K562 (cell line): ENCODE measurements at regions not wholly inside any gene's neighbourhood (a gene's known extent, or its start where the extent isn't known, plus 50 kb on each side); places are given as distances from the start of the nearest gene placed in this dataset.

ENCODE experiments used
- ATAC-seq: fragments of 200-7000 bp; cut with Tn5 transposase; 3 replicates; pipeline ENCODE4 v1.9.1; 2020; ENCODE audit warnings: moderate library complexity
- BruUV-seq: library from RNA; stranded (reverse); fragments of 400-500 nt; replicated peaks from 2 replicates; lab custom pipeline; 2021; lab: Mats Ljungman, UMichigan
- CTCF ChIA-PET: fragments of 300-600 bp; formaldehyde crosslinking; extraction: SDS; loops from one replicate; lab custom pipeline; 2021; ENCODE audit warnings: low intra/inter-chr PET ratio; lab: Yijun Ruan, JAX
- POLR2A ChIA-PET: fragments of 300-600, 350-650 bp; sonication (Branson Sonifier 250); formaldehyde crosslinking; extraction: SDS; loops from one replicate; lab custom pipeline; 2021; ENCODE audit warnings: antibody characterized with exemption, inconsistent platforms; lab: Yijun Ruan, JAX
- DNase-seq, 4 experiments: peaks; one replicate each; pipeline versions ENCODE4 v3.0.0 to v3.0.0-alpha.2; 2011 to 2018; ENCODE audit warnings: low spot score in 3 of 4, mixed read lengths in 3 of 4; ENCODE audit errors: extremely low read depth in 1 of 4
- FAIRE-seq: peaks from 2 replicates; lab custom pipeline; 2011; peaks lifted over from hg19 to GRCh38; lab: Jason Lieb, UNC
- H2AFZ ChIP-seq: 2 replicates; pipeline ENCODE4 v1.6.0; 2011; ENCODE audit warnings: low read depth, low read length, control low read depth, inconsistent platforms
- H3K27ac ChIP-seq: fragments of 200-600 bp; 3 replicates; pipeline ENCODE4 v1.8.0; 2011; ENCODE audit warnings: low read depth, mild to moderate bottlenecking, control low read depth, inconsistent platforms, low read length, moderate library complexity, mixed read lengths; ENCODE audit errors: extremely low read depth
- H3K27me3 ChIP-seq, 2 experiments: fragments of 300-600 bp in 1 of 2; 2 replicates in 1 of 2; 3 replicates in 1 of 2; pipeline versions ENCODE4 v1.6.0 to v1.8.0; 2011; ENCODE audit warnings: inconsistent platforms in 2 of 2, low read length in 2 of 2, mild to moderate bottlenecking in 1 of 2, mixed read lengths in 1 of 2, moderate library complexity in 1 of 2; ENCODE audit not compliant: control insufficient read depth in 2 of 2, insufficient read depth in 2 of 2
- H3K36me3 ChIP-seq: fragments of 300-600 bp; 3 replicates; pipeline ENCODE4 v1.8.0; 2011; ENCODE audit warnings: mild to moderate bottlenecking, low read length, inconsistent platforms; ENCODE audit not compliant: control insufficient read depth, insufficient read depth
- H3K4me1 ChIP-seq, 2 experiments: fragments of 200-600 bp in 1 of 2; replicated peaks in 1 of 2; 2 replicates in 1 of 2; 3 replicates in 1 of 2; pipeline versions ENCODE4 v1.5.1 to v1.8.0; 2011; ENCODE audit warnings: inconsistent platforms in 2 of 2, low read length in 2 of 2, mild to moderate bottlenecking in 1 of 2, mixed read lengths in 1 of 2, moderate library complexity in 1 of 2; ENCODE audit not compliant: control insufficient read depth in 2 of 2, insufficient read depth in 2 of 2
- H3K4me2 ChIP-seq: 2 replicates; pipeline ENCODE4 v1.6.1; 2011; ENCODE audit warnings: low read length, control low read depth, inconsistent platforms, mixed read lengths; ENCODE audit not compliant: insufficient read depth
- H3K4me3 ChIP-seq: fragments of 200-600 bp; sonication (generic), shearing (Covaris generic); 2 replicates; pipeline ENCODE4 v1.5.1; 2016; ENCODE audit warnings: control low read depth, inconsistent platforms
- H3K79me2 ChIP-seq: fragments of 200-600 bp; 3 replicates; pipeline ENCODE4 v1.8.0; 2011; ENCODE audit warnings: low read length, inconsistent platforms; ENCODE audit not compliant: control insufficient read depth, insufficient read depth
- H3K9ac ChIP-seq, 2 experiments: 2 replicates each; pipeline versions ENCODE4 v1.6.0 to v1.6.1; 2011; ENCODE audit warnings: low read depth in 2 of 2, low read length in 2 of 2, control low read depth in 1 of 2, inconsistent platforms in 1 of 2, mild to moderate bottlenecking in 1 of 2, mixed read lengths in 1 of 2; ENCODE audit not compliant: insufficient read depth in 1 of 2
- H3K9me1 ChIP-seq: one replicate; pipeline ENCODE4 v1.6.0; 2011; ENCODE audit warnings: inconsistent platforms, mild to moderate bottlenecking, low read length, moderate library complexity; ENCODE audit not compliant: control insufficient read depth, insufficient read depth
- H3K9me3 ChIP-seq: replicated peaks from 2 replicates; pipeline ENCODE4 v1.5.1; 2011; ENCODE audit warnings: low read depth, low read length, inconsistent platforms; ENCODE audit not compliant: control insufficient read depth, insufficient read depth
- H4K20me1 ChIP-seq: replicated peaks from 2 replicates; pipeline ENCODE4 v1.6.1; 2011; ENCODE audit warnings: low read length, inconsistent platforms, mixed read lengths; ENCODE audit not compliant: control insufficient read depth, insufficient read depth
- CHCHD3 ChIP-seq: fragments of 250-450 bp; sonication (Bioruptor Pico); IDR thresholded peaks from 2 replicates; pipeline ENCODE4 v2.1.2; 2022; ENCODE audit warnings: mild to moderate bottlenecking
- EGR1 ChIP-seq: fragments of 450-650 bp; conservative IDR thresholded peaks from 2 replicates; pipeline ENCODE4 v1.6.1; 2017; ENCODE audit warnings: mild to moderate bottlenecking
- GATA2 ChIP-seq: sonication (generic); formaldehyde crosslinking; IDR thresholded peaks from 2 replicates; pipeline ENCODE4 v1.4.0; 2020; ENCODE audit warnings: mild to moderate bottlenecking, missing genetic modification reagents
- HMGN3 ChIP-seq: IDR thresholded peaks from 2 replicates; pipeline ENCODE4 v1.6.1; 2011; ENCODE audit warnings: borderline replicate concordance, low read depth, mild to moderate bottlenecking, mixed read lengths, low read length; ENCODE audit not compliant: insufficient read length; ENCODE audit errors: extremely low read depth
- ZNF263 ChIP-seq: sonication (generic); formaldehyde crosslinking; IDR thresholded peaks from 2 replicates; pipeline ENCODE4 v1.8.0; 2022; ENCODE audit warnings: mild to moderate bottlenecking, missing genetic modification reagents, borderline replicate concordance
- WGBS: fragments of 100-300 bp; shearing (Covaris generic); methylation state at CpG from one replicate; pipeline ENCODE4 v1.1.6; 2016; ENCODE audit warnings: low coverage, mixed read lengths; ENCODE audit not compliant: insufficient coverage; ENCODE audit errors: missing lambda C conversion rate; 5-methylcytosine and 5-hydroxymethylcytosine counted together
- in situ Hi-C: fragments of 300-500 bp; cut with MboI; formaldehyde crosslinking; loops from 4 replicates; pipeline ENCODE4 v1.15.0; 2018; ENCODE audit warnings: inconsistent platforms, mixed read lengths
- intact Hi-C: fragments of 100-400 bp; cut with micrococcal nuclease; formaldehyde crosslinking; loops from 2 replicates; pipeline ENCODE4 v1.14.2; 2022
- TF ChIP-seq, protein P1 (sequence below): conservative IDR thresholded peaks from 2 replicates; pipeline ENCODE4 v1.6.1; 2011; ENCODE audit warnings: low read depth, mild to moderate bottlenecking, low read length; ENCODE audit not compliant: control insufficient read depth

GRCh38 chr10:42959833-42960232, 117.0 kb upstream of the RET start:
- Histone ChIP-seq H3K9ac (no peak overlapping the region), H3K9me1 (no peaks in the 10 kb centered on the region), H3K27ac (no peak overlapping the region), H3K79me2 (no peaks in the 10 kb centered on the region), H3K4me2 (no peak overlapping the region), H3K4me3 (no peak overlapping the region), H4K20me1 (no peaks in the 10 kb centered on the region), H3K27me3 (peaks cover 0 to 4% of the 10 kb centered on the region in 2 experiments; a peak in 2 of 5 replicates), H3K36me3 (no peaks in the 10 kb centered on the region), H3K4me1 (peaks cover 0 to 5% of the 10 kb centered on the region in 2 experiments; a peak in 2 of 5 replicates), H2AFZ (no peak overlapping the region), H3K9me3 (no peaks in the 10 kb centered on the region)
- FAIRE-seq (no peak), ATAC-seq (no peak), DNase-seq (no peak)
- BruUV-seq = no TSS peak
- 0% methylated on average over 3 of the region's 3 CpGs for WGBS
- in situ Hi-C loops (no loop called here), intact Hi-C loops (no loop called here)
- CTCF ChIA-PET = no interaction called here
- POLR2A ChIA-PET = no interaction called here
- TF ChIP-seq GATA2 (no peak), CHCHD3 (CRISPR knock-in tag) (no peak), HMGN3 (no peak), ZNF263 (no peak), EGR1 (no peak)
- TF ChIP-seq, protein P1, sequence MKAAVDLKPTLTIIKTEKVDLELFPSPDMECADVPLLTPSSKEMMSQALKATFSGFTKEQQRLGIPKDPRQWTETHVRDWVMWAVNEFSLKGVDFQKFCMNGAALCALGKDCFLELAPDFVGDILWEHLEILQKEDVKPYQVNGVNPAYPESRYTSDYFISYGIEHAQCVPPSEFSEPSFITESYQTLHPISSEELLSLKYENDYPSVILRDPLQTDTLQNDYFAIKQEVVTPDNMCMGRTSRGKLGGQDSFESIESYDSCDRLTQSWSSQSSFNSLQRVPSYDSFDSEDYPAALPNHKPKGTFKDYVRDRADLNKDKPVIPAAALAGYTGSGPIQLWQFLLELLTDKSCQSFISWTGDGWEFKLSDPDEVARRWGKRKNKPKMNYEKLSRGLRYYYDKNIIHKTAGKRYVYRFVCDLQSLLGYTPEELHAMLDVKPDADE = no peak
